NCI-H2029 (cell line): ENCODE measurements at regions not wholly inside any gene's neighbourhood (a gene's known extent, or its start where the extent isn't known, plus 50 kb on each side); places are given as distances from the start of the nearest gene placed in this dataset.
"Not testable (repeated sequence)": the region's sequence is repeated elsewhere in the genome, so short reads cannot be mapped to it uniquely, and the experiment has no call there.

ENCODE experiments used
- DNase-seq: peaks from one replicate; lab custom pipeline; 2025; lab: John Stamatoyannopoulos, UW

DNA sequence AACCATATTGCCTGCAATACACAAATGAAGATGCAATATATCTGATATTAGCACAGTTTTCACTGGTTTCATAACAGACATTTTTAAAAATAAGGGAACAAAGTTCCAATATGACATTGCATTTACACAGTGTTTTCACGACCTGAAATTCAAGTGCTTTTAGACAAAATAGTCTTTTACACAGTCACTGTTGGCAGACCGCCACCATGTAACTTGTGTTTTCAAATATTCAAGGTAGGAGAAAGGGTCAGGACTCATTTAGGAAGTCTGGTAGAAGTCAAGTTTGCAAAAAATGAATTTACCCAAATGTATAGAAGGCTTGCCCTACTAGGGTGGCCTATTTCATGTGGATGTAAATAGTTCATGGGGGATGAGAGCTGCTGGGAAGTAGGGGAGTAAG, 98.1 kb upstream of the TAS2R1 start:
- DNase-seq, result no peak

DNA sequence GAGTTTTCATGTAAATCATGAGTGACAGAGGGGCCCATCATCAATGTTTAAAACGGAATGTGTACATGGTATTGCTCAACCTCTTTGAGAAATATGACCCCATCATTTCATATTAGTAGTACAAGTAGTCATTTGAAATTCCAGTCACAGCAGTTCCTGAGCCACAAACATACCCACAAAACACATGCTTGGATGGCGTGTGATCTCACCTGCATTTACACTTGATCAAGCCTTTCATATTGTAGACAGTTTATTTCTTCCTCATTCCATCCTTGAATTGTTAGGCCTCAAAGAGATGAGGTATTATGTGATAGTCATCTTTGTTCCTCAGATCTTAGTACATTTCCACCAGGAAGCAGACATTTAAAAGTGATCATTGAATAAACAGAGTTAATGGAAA, 96.8 kb upstream of the TAS2R1 start:
- no peak for DNase-seq

DNA sequence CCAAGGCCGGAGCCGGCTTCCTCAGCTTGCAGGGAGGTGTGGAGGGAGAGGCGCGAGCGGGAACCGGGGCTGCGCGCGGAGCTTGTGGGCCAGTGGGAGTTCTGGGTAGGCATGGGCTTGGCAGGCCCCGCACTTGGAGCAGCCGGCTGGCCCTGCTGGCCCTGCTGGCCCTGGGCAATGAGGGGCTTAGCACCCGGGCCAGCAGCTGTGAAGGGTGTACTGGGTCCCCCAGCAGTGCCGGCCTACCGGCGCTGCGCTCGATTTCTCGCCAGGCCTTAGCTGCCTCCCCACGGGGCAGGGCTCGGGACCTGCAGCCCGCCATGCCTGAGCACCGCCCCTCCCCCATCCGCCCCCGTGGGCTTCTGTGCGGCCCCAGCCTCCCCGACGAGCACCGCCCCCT, 95.1 kb upstream of the TAS2R1 start:
- not testable (repeated sequence) for DNase-seq

DNA sequence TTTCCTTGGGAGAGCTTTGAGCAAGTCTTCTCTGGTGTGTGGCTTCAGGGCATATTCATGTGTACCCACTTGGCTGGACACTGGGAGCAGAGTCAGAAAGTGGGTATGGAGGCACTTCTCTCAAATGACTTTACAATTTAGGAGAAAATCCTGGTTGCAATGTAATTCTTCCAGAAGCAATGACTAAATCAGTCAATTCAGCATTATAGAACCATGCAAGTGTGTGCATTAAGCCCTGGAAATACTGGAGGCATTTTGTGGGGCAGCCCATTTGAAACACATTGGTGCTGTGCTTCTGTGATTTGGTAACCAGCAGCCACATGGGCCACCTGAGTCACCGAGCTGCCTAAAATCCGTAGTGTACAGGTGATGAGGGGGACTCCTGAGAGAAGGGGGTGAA, 94.6 kb upstream of the TAS2R1 start:
- DNase-seq, result no peak

DNA sequence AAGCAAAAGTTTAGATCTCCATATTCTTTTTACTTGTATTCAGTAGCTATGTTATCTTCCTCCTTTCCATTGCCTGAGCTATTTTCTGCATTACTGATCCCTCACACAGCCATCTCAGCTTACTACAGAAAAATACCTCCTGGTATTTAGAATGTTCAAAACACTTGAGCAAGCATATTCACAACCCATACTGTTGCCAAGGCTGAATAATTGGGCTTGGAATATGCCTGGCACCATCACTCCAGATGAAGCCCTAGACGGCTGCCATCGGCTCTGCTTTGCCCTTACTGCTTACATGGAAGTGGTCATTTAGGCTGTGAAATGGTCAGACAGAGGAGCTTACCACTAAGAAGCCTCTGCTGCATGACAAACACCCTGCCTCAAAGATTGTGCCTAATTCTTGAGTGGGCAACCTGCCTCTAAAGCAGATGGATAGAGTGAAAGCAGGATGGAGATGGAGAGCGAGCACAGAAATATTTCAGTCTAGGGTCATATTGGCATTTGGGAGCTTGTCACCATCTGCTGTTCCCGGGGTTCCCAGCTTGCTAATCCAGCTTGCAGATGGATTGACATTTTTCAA, 92.5 kb upstream of the TAS2R1 start:
- no peak for DNase-seq

DNA sequence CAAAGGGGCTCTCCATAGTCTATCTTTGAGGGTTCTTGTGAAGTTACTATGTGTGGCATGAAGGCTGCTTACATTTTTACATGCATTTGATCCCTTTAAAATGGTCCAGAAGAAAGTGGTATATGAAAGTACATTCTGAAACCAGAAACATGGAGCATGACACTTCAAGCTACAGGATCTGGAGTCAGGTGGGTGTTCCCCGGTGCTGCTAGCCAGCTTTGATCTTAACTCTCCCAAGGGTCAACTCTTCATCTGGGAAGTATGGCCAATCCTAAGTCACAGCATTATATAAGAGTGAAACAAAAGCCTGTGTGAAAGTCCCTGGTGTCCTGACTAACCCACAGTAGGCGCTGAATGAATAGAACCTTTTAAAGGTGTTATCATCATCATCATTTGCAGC, 91.0 kb upstream of the TAS2R1 start:
- DNase-seq, result no peak

DNA sequence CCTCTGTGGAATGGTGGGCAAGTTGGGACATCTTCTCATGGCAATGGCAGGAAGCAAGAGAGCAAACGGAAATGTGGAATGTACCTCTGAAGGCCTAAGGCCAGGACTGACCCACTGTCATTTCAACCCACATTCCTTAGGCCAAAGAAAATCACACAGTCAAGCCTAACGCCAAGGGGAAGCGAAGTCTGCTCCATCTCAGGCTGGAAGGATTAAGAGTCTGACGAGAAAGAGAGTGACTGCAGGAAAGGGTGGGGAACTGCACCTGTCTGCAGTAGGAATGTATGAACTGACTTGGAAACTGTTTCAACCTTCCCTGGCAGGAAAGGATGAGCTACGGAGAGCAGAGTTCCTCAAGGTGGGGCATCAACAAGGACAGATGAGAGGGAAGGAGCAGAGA, 90.2 kb upstream of the TAS2R1 start:
- no peak for DNase-seq

DNA sequence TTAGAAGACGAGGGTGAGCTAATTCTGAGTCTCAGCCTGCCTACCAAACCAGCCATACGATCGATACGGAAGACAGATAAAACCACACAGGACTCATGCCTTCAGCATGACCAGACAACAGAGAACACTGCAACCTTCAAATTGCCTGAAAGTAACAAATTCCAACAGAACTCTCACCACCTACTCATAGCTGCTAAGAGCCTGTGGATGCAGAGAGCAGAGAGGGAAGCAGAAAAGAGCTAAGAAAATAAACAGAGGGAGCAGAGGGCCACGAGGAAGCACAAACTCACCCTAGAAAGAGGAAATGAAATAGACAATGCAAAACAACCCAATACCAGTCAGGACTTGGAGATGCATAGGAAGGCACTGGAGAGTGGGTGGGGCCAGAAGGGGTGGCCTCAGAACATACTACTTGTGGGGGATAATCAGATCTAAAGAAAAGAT, 86.7 kb upstream of the TAS2R1 start:
- DNase-seq, result no peak

DNA sequence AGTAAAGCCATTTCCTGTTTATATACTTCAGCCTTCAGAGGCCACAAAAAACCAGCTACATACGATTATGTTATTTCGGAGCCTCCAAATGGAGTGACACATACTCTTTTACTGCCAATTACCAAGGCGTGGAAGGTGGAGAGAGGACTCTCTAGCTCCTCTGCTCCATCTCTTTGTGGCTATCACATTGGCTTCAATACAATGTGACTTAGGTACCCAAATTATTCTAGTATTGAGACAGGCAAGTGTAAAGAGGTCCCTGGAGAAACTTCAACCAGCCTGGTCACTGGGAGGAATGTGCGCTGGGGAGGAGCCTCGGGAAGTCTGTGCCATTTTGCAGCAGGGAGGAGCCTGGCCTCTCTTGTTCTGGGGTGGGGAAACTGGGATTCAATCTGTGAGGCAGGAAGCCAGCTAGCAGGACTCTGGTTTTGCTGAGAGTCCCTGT, 85.8 kb upstream of the TAS2R1 start:
- DNase-seq, result no peak

DNA sequence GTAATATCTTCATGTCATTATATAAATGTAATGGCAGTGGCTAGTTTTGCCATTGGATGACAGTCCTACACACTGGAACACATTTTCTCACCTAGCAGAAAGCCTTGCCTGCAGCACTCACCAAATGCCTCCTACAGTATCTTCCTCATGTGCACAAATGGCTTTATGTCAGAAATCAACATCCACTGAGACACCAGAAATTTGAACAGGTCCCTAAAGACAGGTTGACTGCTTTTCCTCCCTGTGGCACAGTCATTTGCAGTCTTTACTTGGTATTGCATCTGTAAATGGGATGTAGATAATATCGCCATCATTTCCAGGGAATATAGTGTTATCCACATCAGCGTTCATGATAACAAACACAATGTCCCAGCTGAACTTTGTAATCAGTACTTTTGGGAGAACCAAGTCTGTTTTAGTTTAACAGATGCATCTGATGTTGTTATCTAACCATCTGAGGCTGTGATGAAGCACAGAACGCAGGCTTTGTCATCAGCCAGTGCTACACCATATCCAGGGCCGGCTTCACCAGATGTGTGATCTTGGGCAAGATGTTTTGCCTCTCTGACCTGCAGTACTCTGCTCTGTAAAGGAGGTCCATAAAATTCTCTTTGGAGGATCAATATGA, 83.9 kb upstream of the TAS2R1 start:
- DNase-seq, result no peak

DNA sequence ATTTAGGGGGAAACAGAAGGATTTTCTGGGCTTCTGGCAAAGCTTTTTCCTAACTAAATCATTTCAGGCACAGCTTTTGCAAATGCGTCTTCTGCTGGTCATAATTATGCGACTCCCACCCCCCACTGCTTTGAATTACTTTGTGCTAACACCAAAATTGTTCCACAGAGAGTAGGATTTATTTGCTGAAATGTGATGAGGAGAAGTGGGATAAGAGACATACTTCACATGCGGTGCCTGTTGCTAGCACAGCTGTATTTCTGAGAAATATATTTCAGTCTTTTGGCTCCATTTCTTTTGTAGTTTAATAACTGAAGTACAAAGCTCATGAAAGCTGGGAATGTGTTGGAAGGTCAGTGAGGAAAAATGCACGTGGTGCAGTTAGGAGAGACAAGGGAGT, 83.2 kb upstream of the TAS2R1 start:
- DNase-seq, result no peak

DNA sequence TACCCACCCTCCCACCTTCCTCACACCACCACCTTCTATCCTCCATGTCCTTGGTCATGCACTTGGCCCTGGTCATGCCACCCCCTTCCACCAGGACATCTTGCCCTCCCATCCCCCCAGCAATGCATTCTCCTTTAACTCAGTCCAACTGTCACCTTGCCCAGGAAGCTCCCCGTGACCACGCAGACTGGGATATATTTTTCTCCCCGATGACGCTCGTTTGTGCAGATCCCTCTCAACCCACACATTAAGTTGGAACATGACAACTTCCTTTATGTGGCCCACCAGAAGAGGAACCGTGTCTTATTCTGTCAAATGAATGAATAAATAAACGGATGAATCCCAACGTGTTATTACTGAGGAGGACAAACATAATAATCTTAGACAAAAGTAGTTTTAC, 82.8 kb upstream of the TAS2R1 start:
- no peak for DNase-seq

DNA sequence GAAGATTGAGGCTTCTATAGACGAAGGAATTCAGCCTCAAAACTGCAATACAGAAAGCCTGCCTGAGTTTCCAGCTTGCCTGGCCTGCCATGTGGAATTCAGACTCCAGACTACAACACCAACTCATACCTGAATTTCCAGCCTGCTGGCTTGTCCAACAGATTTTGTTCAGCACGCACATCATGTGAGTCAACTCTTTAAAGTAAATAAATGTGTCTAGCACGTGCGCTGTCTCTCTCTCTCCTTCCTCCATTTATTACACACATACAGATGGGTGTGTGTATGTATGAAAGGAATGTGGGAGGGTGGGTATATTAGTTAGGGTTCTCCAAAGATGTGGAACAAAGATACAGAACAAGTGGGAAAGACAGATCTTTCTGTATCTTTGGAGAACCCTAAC, 82.4 kb upstream of the TAS2R1 start:
- DNase-seq, result no peak

DNA sequence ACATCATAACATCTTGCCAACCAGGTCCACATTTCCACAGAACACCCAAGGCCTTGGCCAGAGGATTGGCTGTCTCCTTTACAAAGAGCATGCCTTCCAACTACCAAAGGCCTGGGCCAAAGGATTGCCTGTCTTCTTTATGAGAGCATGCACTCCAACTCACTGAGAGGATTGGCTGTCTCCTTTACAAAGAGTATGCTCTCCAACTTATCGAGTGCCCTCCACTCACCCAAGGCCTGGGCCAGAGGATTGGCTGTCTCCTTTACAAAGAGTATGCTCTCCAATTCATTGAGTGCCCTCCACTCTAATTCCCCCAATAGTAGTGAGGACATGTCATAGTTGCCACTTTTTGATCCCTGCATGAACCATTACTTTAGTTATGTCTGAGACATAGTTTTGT, 79.9 kb upstream of the TAS2R1 start:
- DNase-seq, result no peak

DNA sequence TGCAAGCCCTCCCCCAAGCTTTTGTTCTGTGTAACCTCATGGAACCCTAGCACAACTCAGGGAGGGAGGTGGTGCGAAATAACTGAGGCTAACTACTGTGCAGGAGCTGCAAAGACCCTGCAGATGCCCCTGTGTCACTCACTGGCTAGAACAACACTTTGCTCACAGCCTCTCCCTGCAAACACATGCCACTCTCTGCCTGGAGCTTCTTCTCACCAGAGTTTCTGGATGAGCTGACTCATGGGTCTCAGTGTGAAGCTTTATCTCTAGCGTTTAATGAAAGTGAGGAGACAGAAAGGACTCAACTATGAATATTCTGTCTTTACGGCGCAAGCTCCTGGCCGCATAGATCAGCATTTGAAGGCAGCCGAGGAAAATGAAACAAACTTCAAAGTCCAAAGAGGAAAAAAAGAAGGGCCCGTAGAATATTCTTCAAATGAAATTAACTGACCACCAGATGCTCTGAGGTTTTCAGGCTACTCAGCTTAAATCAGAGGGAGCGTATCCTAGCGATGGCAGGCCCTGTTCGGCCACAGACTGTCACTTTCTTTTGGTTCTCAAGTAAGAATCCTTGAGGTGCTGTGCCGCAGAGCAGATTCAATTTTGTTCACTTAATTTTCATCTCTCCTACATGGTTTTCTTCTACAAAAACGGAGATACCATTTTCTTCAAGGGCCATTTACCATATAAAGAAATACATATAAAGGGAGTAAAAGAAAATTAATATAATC, 77.7 kb upstream of the TAS2R1 start:
- no peak for DNase-seq

DNA sequence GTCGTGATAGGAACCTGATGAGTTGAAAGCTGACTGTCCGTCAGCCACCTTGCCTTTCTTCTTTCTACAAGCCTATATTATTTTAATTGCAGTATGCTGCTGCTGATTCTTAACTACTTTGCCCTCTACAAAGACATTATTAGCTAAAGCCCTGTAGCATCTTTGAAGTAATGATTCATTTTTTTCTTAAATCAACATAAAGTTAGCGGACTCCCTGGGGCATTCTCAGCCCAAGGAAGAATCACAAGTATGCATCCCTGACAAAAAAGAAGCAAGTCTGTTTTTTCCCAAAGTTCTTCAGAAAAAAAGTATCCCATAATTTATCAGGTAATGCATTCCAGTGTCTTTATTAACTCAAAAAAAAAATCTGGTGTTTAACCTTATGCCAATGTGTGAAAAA, 69.5 kb upstream of the TAS2R1 start:
- DNase-seq, result no peak

DNA sequence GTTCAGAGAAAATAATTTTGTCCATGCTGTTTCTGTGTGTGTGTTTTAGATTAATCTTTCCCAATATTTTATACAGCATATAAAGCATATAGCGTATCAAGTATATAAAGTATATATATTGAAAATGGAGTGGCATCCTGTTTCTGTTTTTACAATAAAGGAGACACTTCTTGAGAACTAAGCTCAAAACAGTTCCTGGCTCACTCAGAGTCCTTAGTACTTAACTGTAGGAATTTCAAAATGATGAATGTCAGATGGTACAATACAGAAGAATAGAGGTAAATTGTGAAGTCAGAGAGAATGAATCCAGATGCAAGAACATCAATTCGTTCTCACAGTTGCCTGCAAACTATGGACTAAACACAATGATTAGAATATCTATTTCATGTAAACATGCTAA, 68.7 kb upstream of the TAS2R1 start:
- DNase-seq, result no peak

DNA sequence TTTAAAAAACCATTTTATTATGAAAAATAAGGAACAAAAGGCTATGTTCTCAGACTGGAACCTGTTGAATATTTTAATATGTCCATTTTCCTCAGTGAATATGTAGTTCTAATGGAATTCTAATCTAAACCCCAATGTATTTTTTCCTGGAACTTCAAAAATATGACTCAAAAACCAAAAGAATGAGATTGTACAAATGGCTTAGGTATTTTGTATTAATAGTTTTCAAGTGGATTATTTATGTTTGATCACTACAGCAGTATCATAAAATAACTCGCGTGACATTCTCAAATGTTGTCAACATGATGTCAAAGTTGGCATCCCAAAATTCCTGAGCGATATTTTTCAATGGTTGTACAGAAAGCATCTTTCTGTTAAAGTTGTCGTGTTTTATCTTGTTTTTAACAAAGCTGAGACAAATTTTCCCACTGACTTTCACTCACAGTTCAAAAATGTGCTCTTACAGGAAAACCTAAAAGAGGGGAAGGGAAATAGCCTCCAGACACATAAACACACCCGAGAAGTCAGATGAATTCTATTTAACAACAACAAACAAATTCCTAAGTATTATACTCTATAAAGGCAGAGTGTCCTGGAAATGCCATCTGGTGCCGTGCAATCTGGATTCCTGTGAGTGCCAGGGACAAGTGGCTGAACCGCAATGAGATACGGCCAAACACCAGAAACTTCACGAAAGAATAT, 68.1 kb upstream of the TAS2R1 start:
- no peak for DNase-seq

DNA sequence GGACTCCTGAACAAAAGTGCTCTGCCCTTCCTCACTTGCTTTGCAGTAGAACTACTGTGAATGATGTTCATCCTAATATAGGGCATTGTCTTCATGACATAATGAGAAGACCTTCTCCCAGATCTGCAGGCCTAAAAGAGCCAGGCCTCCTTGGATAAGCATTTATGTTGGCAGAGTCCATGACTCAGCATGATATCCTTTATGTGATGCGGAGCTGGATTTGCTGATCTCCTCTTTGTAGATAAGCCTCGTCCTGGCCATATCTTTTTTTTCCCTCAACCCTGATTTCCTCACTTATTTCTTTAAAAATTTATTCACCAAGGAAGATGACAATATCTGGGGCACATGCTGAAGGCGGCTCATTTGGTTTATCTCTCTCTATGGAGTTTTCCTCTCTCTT, 62.4 kb upstream of the TAS2R1 start:
- DNase-seq, result no peak

DNA sequence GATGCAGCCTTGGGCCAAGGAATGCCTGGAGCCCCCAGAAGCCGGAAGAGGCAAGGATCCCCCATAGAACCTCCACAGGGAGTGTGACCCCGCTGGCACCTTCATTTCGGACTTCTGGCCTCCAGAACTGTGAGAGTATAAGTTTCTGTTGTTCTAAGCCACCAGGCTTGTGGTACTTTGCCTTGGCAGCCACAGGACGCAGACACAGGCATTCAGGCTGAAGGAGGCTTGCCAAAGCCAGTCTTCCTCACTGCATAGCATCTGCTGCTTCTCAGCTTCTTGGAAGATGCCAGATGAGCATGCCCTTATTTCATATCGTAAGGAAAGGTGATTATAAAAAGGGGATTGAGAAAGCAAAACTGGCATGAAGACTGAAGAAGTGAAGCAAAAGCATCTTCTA, 61.1 kb upstream of the TAS2R1 start:
- DNase-seq, result no peak

DNA sequence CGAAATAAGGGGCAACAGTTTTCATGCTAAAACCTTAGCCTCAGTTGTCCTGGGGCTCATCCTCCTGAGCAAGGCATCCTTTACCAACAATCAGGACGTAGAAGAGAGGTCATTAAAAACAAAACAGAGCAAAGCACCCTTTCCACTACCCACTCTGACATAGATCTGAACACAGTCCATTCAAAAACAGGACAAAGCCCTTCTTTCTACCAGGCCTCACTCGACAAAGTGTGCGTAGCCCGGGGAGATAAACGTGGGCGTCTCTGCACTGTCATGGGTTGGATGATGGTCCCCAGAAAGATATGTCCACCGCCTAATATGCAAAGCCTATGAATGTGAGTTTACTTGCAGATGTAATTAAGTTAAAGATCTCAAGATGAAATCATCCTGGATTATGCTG, 60.6 kb upstream of the TAS2R1 start:
- no peak for DNase-seq

DNA sequence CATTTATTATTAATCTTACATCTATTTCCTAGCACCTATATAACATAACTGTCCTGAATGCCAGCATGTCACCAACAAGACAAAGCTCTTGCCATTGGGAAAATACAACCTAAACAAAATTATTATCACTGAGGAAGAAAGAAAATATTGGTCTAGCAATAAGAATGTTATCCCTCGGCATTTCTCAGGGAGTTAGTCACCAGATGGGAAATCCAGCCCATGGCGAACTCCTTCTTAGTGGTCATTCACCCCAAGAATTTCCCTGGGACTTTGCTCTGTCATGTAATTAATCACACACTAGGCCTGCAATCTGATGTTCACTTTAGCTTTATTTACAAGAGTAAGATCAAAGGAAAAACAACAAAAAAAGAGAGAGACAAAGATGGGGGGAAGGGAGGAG, 56.1 kb upstream of the TAS2R1 start:
- DNase-seq, result no peak

DNA sequence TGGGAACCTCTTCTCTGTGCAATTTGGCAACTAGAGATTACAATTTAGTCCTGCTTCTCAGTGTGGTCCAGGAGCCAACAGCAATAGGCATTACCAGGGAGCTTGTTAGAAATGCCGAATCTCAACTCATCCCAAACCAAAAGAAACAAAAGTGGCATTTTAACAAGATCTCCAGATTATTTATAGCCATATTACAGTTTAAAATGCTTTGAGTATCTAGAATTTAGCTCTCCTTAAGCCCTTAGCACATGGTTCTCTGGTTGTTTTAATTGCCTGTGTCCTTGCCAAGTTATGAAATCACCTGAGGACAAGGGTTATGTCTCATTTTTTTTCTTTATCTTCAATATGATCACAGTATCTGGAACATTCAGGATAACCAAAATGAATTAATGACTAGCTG, 51.6 kb upstream of the TAS2R1 start:
- no peak for DNase-seq
